ENCODE measurements at regions not wholly inside any gene's neighbourhood (a gene's known extent, or its start where the extent isn't known, plus 50 kb on each side); places are given as distances from the start of the nearest gene placed in this dataset.

DNA sequence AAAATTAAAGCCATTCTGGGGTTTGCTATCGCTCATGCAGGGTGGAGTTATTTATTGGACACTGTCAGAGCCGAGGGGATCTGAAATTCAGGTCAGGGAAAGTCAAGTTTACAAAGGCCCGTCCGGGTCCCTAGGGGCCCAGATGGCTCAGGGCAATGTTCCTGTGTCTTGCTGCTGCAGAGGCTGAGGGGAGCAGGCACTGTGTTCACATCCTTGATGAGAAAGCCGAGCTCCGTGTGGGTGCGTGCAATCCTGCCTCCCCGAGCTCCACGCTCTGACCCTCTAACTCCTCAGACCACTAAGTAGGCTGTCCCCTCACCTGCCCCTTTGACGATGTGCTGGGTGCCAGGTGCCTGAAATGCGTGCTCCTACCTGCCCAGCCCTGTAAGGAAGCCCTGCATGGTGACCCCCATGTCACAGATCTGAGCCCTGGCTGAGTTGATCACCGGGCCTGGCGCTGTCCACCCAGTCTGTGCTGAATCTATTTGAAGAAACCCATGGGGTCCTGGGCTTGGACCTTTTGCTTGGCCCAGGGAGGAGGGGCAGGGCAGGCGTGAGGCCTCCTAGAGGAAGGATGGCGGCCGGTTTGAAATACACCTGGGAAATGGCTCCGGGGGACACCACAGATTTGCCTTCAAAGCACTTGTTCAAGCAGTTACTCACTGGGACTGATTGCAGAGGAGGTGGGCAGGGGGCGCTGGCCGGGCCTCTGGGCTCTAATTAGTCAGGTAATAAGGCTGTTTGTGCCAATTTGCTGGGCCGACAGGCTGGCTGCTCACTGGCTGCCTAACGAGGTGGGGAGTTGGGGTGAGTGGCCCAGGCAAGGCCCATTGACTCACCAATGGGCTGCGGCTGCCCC, 204.3 kb downstream of the KIF26A start:
- TF ChIP-seq, protein P1, sequence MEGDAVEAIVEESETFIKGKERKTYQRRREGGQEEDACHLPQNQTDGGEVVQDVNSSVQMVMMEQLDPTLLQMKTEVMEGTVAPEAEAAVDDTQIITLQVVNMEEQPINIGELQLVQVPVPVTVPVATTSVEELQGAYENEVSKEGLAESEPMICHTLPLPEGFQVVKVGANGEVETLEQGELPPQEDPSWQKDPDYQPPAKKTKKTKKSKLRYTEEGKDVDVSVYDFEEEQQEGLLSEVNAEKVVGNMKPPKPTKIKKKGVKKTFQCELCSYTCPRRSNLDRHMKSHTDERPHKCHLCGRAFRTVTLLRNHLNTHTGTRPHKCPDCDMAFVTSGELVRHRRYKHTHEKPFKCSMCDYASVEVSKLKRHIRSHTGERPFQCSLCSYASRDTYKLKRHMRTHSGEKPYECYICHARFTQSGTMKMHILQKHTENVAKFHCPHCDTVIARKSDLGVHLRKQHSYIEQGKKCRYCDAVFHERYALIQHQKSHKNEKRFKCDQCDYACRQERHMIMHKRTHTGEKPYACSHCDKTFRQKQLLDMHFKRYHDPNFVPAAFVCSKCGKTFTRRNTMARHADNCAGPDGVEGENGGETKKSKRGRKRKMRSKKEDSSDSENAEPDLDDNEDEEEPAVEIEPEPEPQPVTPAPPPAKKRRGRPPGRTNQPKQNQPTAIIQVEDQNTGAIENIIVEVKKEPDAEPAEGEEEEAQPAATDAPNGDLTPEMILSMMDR (conservative IDR thresholded peaks at IDR 0.05): no peak
- no peak for TF ChIP-seq EZH2 (IDR thresholded peaks at IDR 0.05; ENCODE audit: low read depth)
